ENCODE measurements at regions not wholly inside any gene's neighbourhood (a gene's known extent, or its start where the extent isn't known, plus 50 kb on each side); places are given as distances from the start of the nearest gene placed in this dataset.
"Not testable (repeated sequence)": the region's sequence is repeated elsewhere in the genome, so short reads cannot be mapped to it uniquely, and the experiment has no call there.

DNA sequence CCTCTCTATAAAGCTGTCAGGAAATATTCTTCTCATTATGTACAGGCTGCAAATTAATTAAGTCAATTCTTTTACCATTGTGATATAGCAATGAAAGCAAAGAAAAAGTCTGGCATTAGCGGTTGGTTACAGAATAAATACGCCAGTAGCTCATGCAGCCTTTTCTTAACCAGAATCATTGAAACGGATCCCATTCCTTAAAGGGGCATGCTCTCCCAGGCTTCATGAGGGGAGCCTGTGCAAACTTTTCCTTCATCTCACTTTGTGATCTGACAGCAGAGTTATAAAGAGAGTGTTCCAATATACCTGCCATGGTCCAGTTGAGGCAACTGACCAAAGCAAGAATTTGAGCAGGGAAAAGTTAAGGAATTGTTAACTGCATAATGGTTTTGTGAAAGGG, 337.7 kb downstream of the EMP1 start:
- Histone ChIP-seq H2AFZ (ENCODE audit: low read length) (no peak overlapping the region), H3K9me2 (replicated peaks; ENCODE audit: low read length) (no peaks in the 10 kb centered on the region), H3K9me3 (ENCODE audit: low read length) (no peaks in the 10 kb centered on the region), H3K9ac (ENCODE audit: low read length) (no peak overlapping the region), H3K79me2 (ENCODE audit: low read length) (no peaks in the 10 kb centered on the region), H3K27me3 (ENCODE audit: low read length) (peaks cover 22% of the 10 kb centered on the region; the same call in 1 of the 2 replicates), H4K20me1 (ENCODE audit: low read length) (no peaks in the 10 kb centered on the region), H3K4me1 (ENCODE audit: insufficient read depth, low read length) (no peaks in the 10 kb centered on the region), H3F3A (ENCODE audit: low read length, unreplicated experiment) (no peaks in the 10 kb centered on the region), H3K4me2 (ENCODE audit: low read length) (peak overlapping the region; percentile 42; the same call in 1 of the 2 replicates), H3K36me3 (ENCODE audit: low read depth, low read length) (no peaks in the 10 kb centered on the region), H3K4me3 (ENCODE audit: low read length) (no peak overlapping the region), H3K27ac (ENCODE audit: low read length) (no peak overlapping the region)
- CTCF ChIA-PET, result interaction anchor here (0.5 to 1.0 kb wide), 2 partner anchors 278 to 537 kb away, joined by 4 to 7 read pairs; no protein-coding TSS in a partner anchor
- ATAC-seq, result no peak
- TF ChIP-seq, protein P1, sequence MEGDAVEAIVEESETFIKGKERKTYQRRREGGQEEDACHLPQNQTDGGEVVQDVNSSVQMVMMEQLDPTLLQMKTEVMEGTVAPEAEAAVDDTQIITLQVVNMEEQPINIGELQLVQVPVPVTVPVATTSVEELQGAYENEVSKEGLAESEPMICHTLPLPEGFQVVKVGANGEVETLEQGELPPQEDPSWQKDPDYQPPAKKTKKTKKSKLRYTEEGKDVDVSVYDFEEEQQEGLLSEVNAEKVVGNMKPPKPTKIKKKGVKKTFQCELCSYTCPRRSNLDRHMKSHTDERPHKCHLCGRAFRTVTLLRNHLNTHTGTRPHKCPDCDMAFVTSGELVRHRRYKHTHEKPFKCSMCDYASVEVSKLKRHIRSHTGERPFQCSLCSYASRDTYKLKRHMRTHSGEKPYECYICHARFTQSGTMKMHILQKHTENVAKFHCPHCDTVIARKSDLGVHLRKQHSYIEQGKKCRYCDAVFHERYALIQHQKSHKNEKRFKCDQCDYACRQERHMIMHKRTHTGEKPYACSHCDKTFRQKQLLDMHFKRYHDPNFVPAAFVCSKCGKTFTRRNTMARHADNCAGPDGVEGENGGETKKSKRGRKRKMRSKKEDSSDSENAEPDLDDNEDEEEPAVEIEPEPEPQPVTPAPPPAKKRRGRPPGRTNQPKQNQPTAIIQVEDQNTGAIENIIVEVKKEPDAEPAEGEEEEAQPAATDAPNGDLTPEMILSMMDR (conservative IDR thresholded peaks at IDR 0.05; ENCODE audit: low read depth, low read length), result no peak
- TF ChIP-seq EZH2 (IDR thresholded peaks at IDR 0.05; ENCODE audit: low read length, unreplicated experiment) (no peak), EZH2phosphoT487 (IDR thresholded peaks at IDR 0.05; ENCODE audit: borderline replicate concordance, low read length) (no peak)
- BruUV-seq (replicated peaks), result no TSS peak
- intact Hi-C loops (cut with micrococcal nuclease), result loop anchor here (2.0 kb wide), 1 partner anchor 255 kb away; no protein-coding TSS in a partner anchor
- POLR2A ChIA-PET (ENCODE audit: unreplicated experiment), result no interaction called here
- no peak for DNase-seq

DNA sequence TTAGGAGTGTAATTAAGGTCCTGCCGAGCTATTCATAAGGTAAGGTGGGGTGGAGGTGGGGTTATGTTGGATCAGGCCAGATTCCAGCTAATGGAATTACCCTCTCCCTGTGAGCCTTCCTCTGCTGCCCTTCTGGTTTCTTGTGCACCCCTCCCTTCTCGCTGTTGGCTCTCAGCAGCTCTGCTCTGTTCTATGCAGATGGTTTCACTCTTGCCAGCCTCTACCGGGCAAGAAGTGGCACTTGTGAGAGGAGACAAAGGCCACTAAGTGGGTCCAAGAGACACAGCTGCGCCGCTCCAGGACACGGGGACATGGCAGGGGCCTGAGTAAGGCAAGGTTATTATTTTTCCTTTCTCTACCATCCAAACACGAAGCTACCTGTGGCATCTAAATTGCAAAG, 334.4 kb downstream of the EMP1 start:
- H3K79me2 ChIP-seq (ENCODE audit: low read length), result no peaks in the 10 kb centered on the region
- peaks cover 20% of the 10 kb centered on the region for H3K27me3 ChIP-seq (ENCODE audit: low read length)
- DNase-seq, result no peak
- TF ChIP-seq EZH2phosphoT487 (IDR thresholded peaks at IDR 0.05; ENCODE audit: borderline replicate concordance, low read length) (no peak), EZH2 (IDR thresholded peaks at IDR 0.05; ENCODE audit: low read length, unreplicated experiment) (no peak)
- TF ChIP-seq, protein P1 (conservative IDR thresholded peaks at IDR 0.05; ENCODE audit: low read depth, low read length), result no peak
- no peaks in the 10 kb centered on the region for H3K9me2 ChIP-seq (replicated peaks; ENCODE audit: low read length)
- intact Hi-C loops (cut with micrococcal nuclease), result no loop called here
- BruUV-seq (replicated peaks), result no TSS peak
- ChIA-PET CTCF (no interaction called here), POLR2A (ENCODE audit: unreplicated experiment) (no interaction called here)
- no peak overlapping the region for H3K27ac ChIP-seq (ENCODE audit: low read length)
- no peaks in the 10 kb centered on the region for H4K20me1 ChIP-seq (ENCODE audit: low read length)
- ATAC-seq, result no peak
- no peak overlapping the region for H3K9ac ChIP-seq (ENCODE audit: low read length)
- no peak overlapping the region for H3K4me3 ChIP-seq (ENCODE audit: low read length)
- no peaks in the 10 kb centered on the region for H3K4me1 ChIP-seq (ENCODE audit: insufficient read depth, low read length)
- no peaks in the 10 kb centered on the region for H3F3A ChIP-seq (ENCODE audit: low read length, unreplicated experiment)
- H3K36me3 ChIP-seq (ENCODE audit: low read depth, low read length), result no peaks in the 10 kb centered on the region
- H3K4me2 ChIP-seq (ENCODE audit: low read length), result no peak overlapping the region
- no peaks in the 10 kb centered on the region for H3K9me3 ChIP-seq (ENCODE audit: low read length)
- no peak overlapping the region for H2AFZ ChIP-seq (ENCODE audit: low read length)

DNA sequence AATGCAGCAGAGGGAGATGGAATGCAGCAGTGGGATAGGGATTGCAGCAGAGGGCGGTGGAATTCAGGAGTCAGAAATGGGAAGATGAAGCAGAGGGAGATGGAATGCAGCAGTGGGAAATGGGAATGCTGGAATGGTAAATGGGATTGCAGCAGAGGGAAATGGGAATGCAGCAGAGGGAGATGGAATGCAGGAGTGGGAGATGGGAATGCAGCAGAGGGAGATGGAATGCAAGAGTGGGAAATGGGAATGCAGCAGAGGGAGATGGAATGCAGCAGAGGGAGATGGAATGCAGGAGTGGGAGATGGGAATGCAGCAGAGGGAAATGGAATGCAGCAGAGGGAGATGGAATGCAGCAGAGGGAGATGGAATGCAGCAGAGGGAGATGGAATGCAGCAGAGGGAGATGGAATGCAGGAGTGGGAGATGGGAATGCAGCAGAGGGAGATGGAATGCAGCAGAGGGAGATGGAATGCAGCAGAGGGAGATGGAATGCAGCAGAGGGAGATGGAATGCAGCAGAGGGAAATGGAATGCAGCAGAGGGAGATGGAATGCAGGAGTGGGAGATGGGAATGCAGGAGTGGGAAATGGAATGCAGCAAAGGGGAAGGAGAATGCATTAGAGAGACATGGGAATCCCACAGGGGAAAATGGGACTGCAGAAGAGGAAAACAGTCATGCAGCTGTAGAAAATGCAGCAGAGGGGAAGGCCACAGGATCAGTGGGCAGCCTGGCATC, 329.8 kb downstream of the EMP1 start:
- ATAC-seq; H3K27ac ChIP-seq (ENCODE audit: low read length); H3K79me2 ChIP-seq (ENCODE audit: low read length); H4K20me1 ChIP-seq (ENCODE audit: low read length); CTCF ChIA-PET; H3K9me2 ChIP-seq (replicated peaks; ENCODE audit: low read length); intact Hi-C loops (cut with micrococcal nuclease); H3K9ac ChIP-seq (ENCODE audit: low read length); H3K4me3 ChIP-seq (ENCODE audit: low read length); H3K9me3 ChIP-seq (ENCODE audit: low read length); H3K36me3 ChIP-seq (ENCODE audit: low read depth, low read length); H3K4me1 ChIP-seq (ENCODE audit: insufficient read depth, low read length); DNase-seq; H3F3A ChIP-seq (ENCODE audit: low read length, unreplicated experiment); POLR2A ChIA-PET (ENCODE audit: unreplicated experiment); BruUV-seq (replicated peaks); H2AFZ ChIP-seq (ENCODE audit: low read length); H3K4me2 ChIP-seq (ENCODE audit: low read length): not testable (repeated sequence)
- H3K27me3 ChIP-seq (ENCODE audit: low read length), result peaks cover 17% of the 10 kb centered on the region
